ENCODE measurements at regions not wholly inside any gene's neighbourhood (a gene's known extent, or its start where the extent isn't known, plus 50 kb on each side); places are given as distances from the start of the nearest gene placed in this dataset.

GRCh38 chr2:22902662-22903165 lies 482.3 kb upstream of the KLHL29 start:
- TF ChIP-seq PAX5 (IDR thresholded peaks at IDR 0.05; ENCODE audit: insufficient read depth, low read length, severe bottlenecking), result no peak
- no peak for TF ChIP-seq SPI1 (IDR thresholded peaks at IDR 0.05; ENCODE audit: low read depth, low read length)
- no peak for TF ChIP-seq POLR2AphosphoS5 (IDR thresholded peaks at IDR 0.05; ENCODE audit: low read depth, low read length)
- FAIRE-seq, result no peak
- no peak for DNase-seq (ENCODE audit: insufficient read length, low spot score)

- DNase-seq (ENCODE audit: insufficient read length, low spot score) (no peak), FAIRE-seq (no peak)
- TF ChIP-seq POLR2A (IDR thresholded peaks at IDR 0.05; ENCODE audit: low read depth, low read length) (no peak), POU2F2 (IDR thresholded peaks at IDR 0.05; ENCODE audit: low read depth, low read length) (no peak), TAF1 (IDR thresholded peaks at IDR 0.05; ENCODE audit: low read depth, low read length) (no peak), SPI1 (IDR thresholded peaks at IDR 0.05; ENCODE audit: low read depth, low read length) (no peak), POLR2AphosphoS5 (IDR thresholded peaks at IDR 0.05; ENCODE audit: low read depth, low read length) (no peak), PAX5 (IDR thresholded peaks at IDR 0.05; ENCODE audit: insufficient read depth, low read length, severe bottlenecking) (no peak)
Measured at GRCh38 chr2:22903616-22904015, 481.4 kb upstream of the KLHL29 start.

GRCh38 chr2:22904126-22904684 lies 480.8 kb upstream of the KLHL29 start:
- FAIRE-seq, result no peak
- no peak for TF ChIP-seq SPI1 (IDR thresholded peaks at IDR 0.05; ENCODE audit: low read depth, low read length)
- TF ChIP-seq POLR2A (IDR thresholded peaks at IDR 0.05; ENCODE audit: low read depth, low read length), result no peak
- no peak for TF ChIP-seq PAX5 (IDR thresholded peaks at IDR 0.05; ENCODE audit: insufficient read depth, low read length, severe bottlenecking)
- no peak for TF ChIP-seq POLR2AphosphoS5 (IDR thresholded peaks at IDR 0.05; ENCODE audit: low read depth, low read length)
- TF ChIP-seq POU2F2 (IDR thresholded peaks at IDR 0.05; ENCODE audit: low read depth, low read length), result no peak
- no peak for TF ChIP-seq TAF1 (IDR thresholded peaks at IDR 0.05; ENCODE audit: low read depth, low read length)
- DNase-seq (ENCODE audit: insufficient read length, low spot score), result peak; percentile 8

GRCh38 chr2:22907330-22907729 lies 477.6 kb upstream of the KLHL29 start:
- TF ChIP-seq POLR2A (IDR thresholded peaks at IDR 0.05; ENCODE audit: low read depth, low read length) (no peak), TAF1 (IDR thresholded peaks at IDR 0.05; ENCODE audit: low read depth, low read length) (no peak), PAX5 (IDR thresholded peaks at IDR 0.05; ENCODE audit: insufficient read depth, low read length, severe bottlenecking) (no peak), SPI1 (IDR thresholded peaks at IDR 0.05; ENCODE audit: low read depth, low read length) (no peak), POLR2AphosphoS5 (IDR thresholded peaks at IDR 0.05; ENCODE audit: low read depth, low read length) (no peak), POU2F2 (IDR thresholded peaks at IDR 0.05; ENCODE audit: low read depth, low read length) (no peak)
- FAIRE-seq (no peak), DNase-seq (ENCODE audit: insufficient read length, low spot score) (no peak)

GRCh38 chr2:22912398-22912797 lies 472.6 kb upstream of the KLHL29 start:
- FAIRE-seq (no peak), DNase-seq (ENCODE audit: insufficient read length, low spot score) (no peak)
- TF ChIP-seq PAX5 (IDR thresholded peaks at IDR 0.05; ENCODE audit: insufficient read depth, low read length, severe bottlenecking), result no peak
- TF ChIP-seq POU2F2 (IDR thresholded peaks at IDR 0.05; ENCODE audit: low read depth, low read length), result no peak
- no peak for TF ChIP-seq POLR2AphosphoS5 (IDR thresholded peaks at IDR 0.05; ENCODE audit: low read depth, low read length)
- no peak for TF ChIP-seq TAF1 (IDR thresholded peaks at IDR 0.05; ENCODE audit: low read depth, low read length)
- no peak for TF ChIP-seq SPI1 (IDR thresholded peaks at IDR 0.05; ENCODE audit: low read depth, low read length)
- no peak for TF ChIP-seq POLR2A (IDR thresholded peaks at IDR 0.05; ENCODE audit: low read depth, low read length)

- TF ChIP-seq TAF1 (IDR thresholded peaks at IDR 0.05; ENCODE audit: low read depth, low read length), result no peak
- no peak for TF ChIP-seq POLR2AphosphoS5 (IDR thresholded peaks at IDR 0.05; ENCODE audit: low read depth, low read length)
- TF ChIP-seq PAX5 (IDR thresholded peaks at IDR 0.05; ENCODE audit: insufficient read depth, low read length, severe bottlenecking), result no peak
- no peak for TF ChIP-seq POLR2A (IDR thresholded peaks at IDR 0.05; ENCODE audit: low read depth, low read length)
- TF ChIP-seq SPI1 (IDR thresholded peaks at IDR 0.05; ENCODE audit: low read depth, low read length), result no peak
- TF ChIP-seq POU2F2 (IDR thresholded peaks at IDR 0.05; ENCODE audit: low read depth, low read length), result no peak
- no peak for FAIRE-seq
- no peak for DNase-seq (ENCODE audit: insufficient read length, low spot score)
Measured at GRCh38 chr2:22929998-22930397, 455.0 kb upstream of the KLHL29 start.

- DNase-seq (ENCODE audit: insufficient read length, low spot score), result no peak
- FAIRE-seq, result no peak
- TF ChIP-seq SPI1 (IDR thresholded peaks at IDR 0.05; ENCODE audit: low read depth, low read length), result no peak
- TF ChIP-seq TAF1 (IDR thresholded peaks at IDR 0.05; ENCODE audit: low read depth, low read length), result no peak
- no peak for TF ChIP-seq POLR2A (IDR thresholded peaks at IDR 0.05; ENCODE audit: low read depth, low read length)
- TF ChIP-seq PAX5 (IDR thresholded peaks at IDR 0.05; ENCODE audit: insufficient read depth, low read length, severe bottlenecking), result no peak
- TF ChIP-seq POU2F2 (IDR thresholded peaks at IDR 0.05; ENCODE audit: low read depth, low read length), result no peak
- TF ChIP-seq POLR2AphosphoS5 (IDR thresholded peaks at IDR 0.05; ENCODE audit: low read depth, low read length), result no peak
Measured at GRCh38 chr2:22930781-22931180, 454.2 kb upstream of the KLHL29 start.

GRCh38 chr2:22932288-22932687 lies 452.7 kb upstream of the KLHL29 start:
- no peak for TF ChIP-seq SPI1 (IDR thresholded peaks at IDR 0.05; ENCODE audit: low read depth, low read length)
- no peak for TF ChIP-seq PAX5 (IDR thresholded peaks at IDR 0.05; ENCODE audit: insufficient read depth, low read length, severe bottlenecking)
- no peak for TF ChIP-seq POU2F2 (IDR thresholded peaks at IDR 0.05; ENCODE audit: low read depth, low read length)
- FAIRE-seq, result no peak
- DNase-seq (ENCODE audit: insufficient read length, low spot score), result no peak

- FAIRE-seq, result no peak
- no peak for DNase-seq (ENCODE audit: insufficient read length, low spot score)
- TF ChIP-seq POLR2A (IDR thresholded peaks at IDR 0.05; ENCODE audit: low read depth, low read length) (no peak), PAX5 (IDR thresholded peaks at IDR 0.05; ENCODE audit: insufficient read depth, low read length, severe bottlenecking) (no peak), SPI1 (IDR thresholded peaks at IDR 0.05; ENCODE audit: low read depth, low read length) (no peak), POLR2AphosphoS5 (IDR thresholded peaks at IDR 0.05; ENCODE audit: low read depth, low read length) (no peak), TAF1 (IDR thresholded peaks at IDR 0.05; ENCODE audit: low read depth, low read length) (no peak), POU2F2 (IDR thresholded peaks at IDR 0.05; ENCODE audit: low read depth, low read length) (no peak)
Measured at GRCh38 chr2:22934747-22935146, 450.2 kb upstream of the KLHL29 start.

- TF ChIP-seq TAF1 (IDR thresholded peaks at IDR 0.05; ENCODE audit: low read depth, low read length) (no peak), SPI1 (IDR thresholded peaks at IDR 0.05; ENCODE audit: low read depth, low read length) (no peak), POLR2A (IDR thresholded peaks at IDR 0.05; ENCODE audit: low read depth, low read length) (no peak), POLR2AphosphoS5 (IDR thresholded peaks at IDR 0.05; ENCODE audit: low read depth, low read length) (no peak)
- DNase-seq (ENCODE audit: insufficient read length, low spot score), result no peak
- no peak for FAIRE-seq
Measured at GRCh38 chr2:22942441-22942840, 442.5 kb upstream of the KLHL29 start.
